ENCODE measurements at regions not wholly inside any gene's neighbourhood (a gene's known extent, or its start where the extent isn't known, plus 50 kb on each side); places are given as distances from the start of the nearest gene placed in this dataset.
"Not testable (repeated sequence)": the region's sequence is repeated elsewhere in the genome, so short reads cannot be mapped to it uniquely, and the experiment has no call there.

DNA sequence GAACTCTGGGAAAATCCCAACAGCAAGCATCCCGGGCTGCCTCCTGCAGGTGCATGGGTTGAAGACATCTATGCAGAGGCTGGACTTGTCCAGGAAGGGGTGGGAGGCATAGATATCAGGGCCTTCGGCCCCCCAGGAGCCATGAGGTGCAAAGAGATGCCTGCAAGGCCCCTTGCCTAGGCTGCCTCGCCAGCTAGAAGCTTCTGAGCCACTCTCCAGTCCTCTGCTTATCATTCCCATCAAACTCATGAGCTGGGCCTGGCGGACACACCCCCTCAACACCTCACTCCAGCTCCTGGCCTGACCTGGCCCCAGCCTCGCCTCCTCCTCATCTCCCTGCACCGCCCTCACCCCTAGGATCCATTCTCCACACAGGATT is 152.4 kb upstream of the PTPN1 start:
- TF ChIP-seq, protein P1, sequence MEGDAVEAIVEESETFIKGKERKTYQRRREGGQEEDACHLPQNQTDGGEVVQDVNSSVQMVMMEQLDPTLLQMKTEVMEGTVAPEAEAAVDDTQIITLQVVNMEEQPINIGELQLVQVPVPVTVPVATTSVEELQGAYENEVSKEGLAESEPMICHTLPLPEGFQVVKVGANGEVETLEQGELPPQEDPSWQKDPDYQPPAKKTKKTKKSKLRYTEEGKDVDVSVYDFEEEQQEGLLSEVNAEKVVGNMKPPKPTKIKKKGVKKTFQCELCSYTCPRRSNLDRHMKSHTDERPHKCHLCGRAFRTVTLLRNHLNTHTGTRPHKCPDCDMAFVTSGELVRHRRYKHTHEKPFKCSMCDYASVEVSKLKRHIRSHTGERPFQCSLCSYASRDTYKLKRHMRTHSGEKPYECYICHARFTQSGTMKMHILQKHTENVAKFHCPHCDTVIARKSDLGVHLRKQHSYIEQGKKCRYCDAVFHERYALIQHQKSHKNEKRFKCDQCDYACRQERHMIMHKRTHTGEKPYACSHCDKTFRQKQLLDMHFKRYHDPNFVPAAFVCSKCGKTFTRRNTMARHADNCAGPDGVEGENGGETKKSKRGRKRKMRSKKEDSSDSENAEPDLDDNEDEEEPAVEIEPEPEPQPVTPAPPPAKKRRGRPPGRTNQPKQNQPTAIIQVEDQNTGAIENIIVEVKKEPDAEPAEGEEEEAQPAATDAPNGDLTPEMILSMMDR (IDR thresholded peaks at IDR 0.05; ENCODE audit: low read depth, low read length) = no peak

DNA sequence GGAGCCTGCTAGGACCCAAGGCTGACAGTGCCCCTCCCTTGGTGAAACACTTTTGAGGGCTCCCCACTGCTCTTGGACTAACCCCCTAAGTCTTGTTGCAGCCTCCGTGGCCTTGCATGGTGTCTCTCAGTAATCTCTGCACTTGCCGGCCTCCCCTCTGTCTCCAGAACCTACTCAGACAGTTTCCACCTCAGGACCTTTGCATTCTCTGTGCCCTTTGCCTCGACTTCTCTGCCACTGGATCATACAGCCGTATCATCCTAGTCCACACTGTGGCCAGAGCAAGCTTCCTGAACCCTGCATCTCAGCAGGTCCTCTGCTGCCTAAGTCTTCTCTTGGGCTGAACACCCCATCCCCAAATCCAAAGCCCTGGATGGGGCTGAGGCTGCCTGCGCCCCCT is 152.0 kb upstream of the PTPN1 start:
- DNase-seq (ENCODE audit: low read depth, low spot score) = no peak
- no peak overlapping the region for H3K4me3 ChIP-seq (ENCODE audit: low read depth, low read length)
- in situ Hi-C loops (cut with HindIII; ENCODE audit: low sequenced_read_pairs) = no loop called here
- TF ChIP-seq, protein P1 (IDR thresholded peaks at IDR 0.05; ENCODE audit: low read depth, low read length) = no peak

More for the DNA sequence above, 152.4 kb upstream of the PTPN1 start:
- in situ Hi-C loops (cut with HindIII; ENCODE audit: low sequenced_read_pairs) = no loop called here
- H3K4me3 ChIP-seq (ENCODE audit: low read depth, low read length) = no peak overlapping the region
- no peak for DNase-seq (ENCODE audit: low read depth, low spot score)

DNA sequence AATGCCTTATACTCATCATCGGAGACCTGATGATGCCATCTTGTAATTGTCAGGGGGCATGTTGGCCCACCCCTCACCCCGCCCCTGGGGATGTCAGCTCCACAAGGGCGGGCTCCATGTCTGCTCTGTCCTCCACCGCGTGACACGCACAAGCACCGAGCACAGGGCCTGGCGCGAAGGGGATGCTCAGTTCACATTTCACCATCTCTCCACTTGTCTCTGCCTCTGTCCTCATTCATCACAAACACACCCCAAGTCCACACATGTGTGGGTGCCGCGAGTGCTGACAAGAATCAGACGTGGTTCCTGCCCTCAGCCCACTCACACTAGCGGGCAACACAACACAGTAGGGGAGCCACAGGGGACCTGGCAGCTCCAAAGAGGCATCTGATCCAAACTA is 151.2 kb upstream of the PTPN1 start:
- in situ Hi-C loops (cut with HindIII; ENCODE audit: low sequenced_read_pairs) = no loop called here
- DNase-seq (ENCODE audit: low read depth, low spot score) = no peak
- TF ChIP-seq, protein P1 (IDR thresholded peaks at IDR 0.05; ENCODE audit: low read depth, low read length) = no peak
- no peak overlapping the region for H3K4me3 ChIP-seq (ENCODE audit: low read depth, low read length)

DNA sequence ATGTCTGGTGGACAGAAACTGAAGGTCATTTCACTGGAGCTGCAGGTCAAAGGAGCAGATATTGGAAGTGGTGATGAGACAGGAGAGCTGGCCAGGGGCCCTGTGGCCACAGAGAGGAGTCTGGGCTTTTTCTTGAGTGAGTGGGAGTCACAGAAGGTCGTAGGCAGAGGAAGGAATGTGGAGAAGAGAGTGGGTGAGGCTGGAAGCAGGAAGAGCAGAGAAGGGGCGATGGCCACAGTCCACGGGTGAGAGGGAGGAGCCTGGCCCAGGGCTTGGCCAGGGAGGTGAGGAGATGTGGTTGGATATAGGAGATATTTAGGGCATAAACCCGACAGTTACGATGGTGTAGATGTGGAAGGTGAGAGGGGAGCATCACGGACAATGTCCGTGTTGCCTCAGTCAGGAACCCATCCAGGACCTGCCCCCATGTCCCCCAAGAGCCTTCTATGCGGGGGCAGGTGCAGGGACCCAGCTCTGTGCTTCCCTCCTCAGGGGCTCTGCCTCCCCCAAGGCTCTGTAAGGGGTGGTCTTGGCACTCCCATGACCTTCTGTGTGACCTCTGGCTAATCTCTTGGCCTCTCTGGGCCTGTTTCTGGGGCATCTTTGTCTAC is 150.5 kb upstream of the PTPN1 start:
- TF ChIP-seq, protein P1 (IDR thresholded peaks at IDR 0.05; ENCODE audit: low read depth, low read length) = no peak
- DNase-seq (ENCODE audit: low read depth, low spot score) = no peak
- H3K4me3 ChIP-seq (ENCODE audit: low read depth, low read length) = no peak overlapping the region
- in situ Hi-C loops (cut with HindIII; ENCODE audit: low sequenced_read_pairs) = no loop called here

DNA sequence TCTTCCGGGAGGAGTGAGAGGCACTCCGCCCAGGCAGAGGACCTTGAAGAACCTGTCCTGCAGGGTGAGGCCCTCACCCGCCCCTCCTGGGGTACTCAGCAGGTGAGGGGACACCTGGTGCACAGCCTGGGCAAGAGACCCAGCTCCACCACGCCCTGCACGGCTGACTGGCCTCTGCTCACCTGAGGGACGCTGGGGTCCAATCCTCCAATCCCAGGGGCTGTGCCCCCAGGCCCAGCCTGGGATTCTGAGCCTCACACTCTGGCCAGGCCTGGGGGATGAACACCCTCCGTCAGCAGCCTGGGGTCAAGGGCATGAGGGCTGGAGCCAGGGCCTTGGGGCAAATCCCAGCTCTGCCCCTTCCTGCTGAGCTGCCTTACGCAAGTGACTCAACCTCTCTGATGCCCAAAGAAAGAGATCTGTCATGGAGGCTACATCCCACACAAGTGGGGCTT is 149.9 kb upstream of the PTPN1 start:
- in situ Hi-C loops (cut with HindIII; ENCODE audit: low sequenced_read_pairs) = no loop called here
- TF ChIP-seq, protein P1 (IDR thresholded peaks at IDR 0.05; ENCODE audit: low read depth, low read length) = no peak
- no peak for DNase-seq (ENCODE audit: low read depth, low spot score)
- no peak overlapping the region for H3K4me3 ChIP-seq (ENCODE audit: low read depth, low read length)

DNA sequence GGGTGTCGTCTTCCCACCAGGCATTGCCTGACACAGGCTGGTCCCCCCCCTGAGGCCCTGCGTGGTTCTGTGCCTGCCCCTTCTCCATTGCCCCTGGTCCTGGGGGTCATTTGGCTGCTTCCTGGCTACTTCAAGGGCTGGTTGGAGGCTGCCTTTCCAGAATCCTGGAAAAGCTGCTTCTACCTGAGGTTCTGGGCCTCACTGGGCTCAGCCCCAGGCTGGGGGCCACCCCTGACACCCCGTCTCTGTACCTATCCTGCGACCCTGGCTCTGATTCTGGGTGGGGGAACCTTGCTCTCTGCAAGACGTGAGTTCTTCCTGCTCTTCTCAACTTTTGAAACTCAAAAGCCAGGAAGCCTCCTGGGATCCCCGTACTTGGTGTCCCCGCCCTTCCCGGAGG is 149.3 kb upstream of the PTPN1 start:
- DNase-seq (ENCODE audit: low read depth, low spot score) = no peak
- no peak overlapping the region for H3K4me3 ChIP-seq (ENCODE audit: low read depth, low read length)
- TF ChIP-seq, protein P1 (IDR thresholded peaks at IDR 0.05; ENCODE audit: low read depth, low read length) = no peak
- in situ Hi-C loops (cut with HindIII; ENCODE audit: low sequenced_read_pairs) = no loop called here

DNA sequence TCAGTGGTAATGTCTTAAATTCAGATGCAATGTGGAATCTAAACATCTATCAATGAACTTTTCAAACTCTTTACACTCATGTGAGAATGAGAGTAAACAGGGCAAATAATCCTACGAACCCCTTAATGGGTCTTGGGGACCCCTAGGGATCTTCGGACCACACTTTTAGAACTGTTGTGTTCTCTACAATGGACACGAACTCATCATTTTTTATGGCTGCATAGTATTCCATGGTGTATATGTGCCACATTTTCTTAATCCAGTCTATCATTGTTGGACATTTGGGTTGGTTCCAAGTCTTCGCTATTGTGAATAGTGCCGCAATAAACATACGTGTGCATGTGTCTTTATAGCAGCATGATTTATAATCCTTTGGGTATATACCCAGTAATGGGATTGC is 148.0 kb upstream of the PTPN1 start:
- in situ Hi-C loops (cut with HindIII; ENCODE audit: low sequenced_read_pairs) = not testable (repeated sequence)

More for the DNA sequence above, 148.0 kb upstream of the PTPN1 start:
- not testable (repeated sequence) for DNase-seq (ENCODE audit: low read depth, low spot score); H3K4me3 ChIP-seq (ENCODE audit: low read depth, low read length)

All from astrocyte of the spinal cord (primary cell).